GM12878 (cell line): ENCODE measurements at regions not wholly inside any gene's neighbourhood (a gene's known extent, or its start where the extent isn't known, plus 50 kb on each side); places are given as distances from the start of the nearest gene placed in this dataset.

ENCODE experiments used
- ATAC-seq: fragments of 200-7000 bp; cut with Tn5 transposase; 3 replicates; pipeline ENCODE4 v1.9.1; 2020; ENCODE audit warnings: mild to moderate bottlenecking, moderate library complexity
- BruUV-seq: library from RNA; stranded (reverse); fragments of 400-500 nt; replicated peaks from 2 replicates; lab custom pipeline; 2021; lab: Mats Ljungman, UMichigan
- CTCF ChIA-PET: fragments of 300-600 bp; sonication (Branson Sonifier 250); formaldehyde crosslinking; extraction: SDS; loops from one replicate; lab custom pipeline; 2021; ENCODE audit warnings: inconsistent platforms; lab: Yijun Ruan, JAX
- POLR2A ChIA-PET: fragments of 350-600 bp; formaldehyde crosslinking; extraction: SDS; loops from one replicate; lab custom pipeline; 2021; ENCODE audit warnings: inconsistent platforms; lab: Charles Lee
- RAD21 ChIA-PET: fragments of 300-600 bp; sonication (Branson Sonifier 250); formaldehyde crosslinking; loops from one replicate; lab custom pipeline; 2023; ENCODE audit warnings: antibody characterized with exemption; ENCODE audit not compliant: unreplicated experiment; lab: Charles Lee
- SMC1A ChIA-PET: fragments of 300-600 bp; sonication (Branson Sonifier 250); formaldehyde crosslinking; loops from one replicate; lab custom pipeline; 2023; ENCODE audit not compliant: unreplicated experiment, uncharacterized antibody; lab: Charles Lee
- DNase-seq: peaks from one replicate; pipeline ENCODE4 v3.0.0-alpha.2; 2011; ENCODE audit warnings: low read depth, low spot score
- FAIRE-seq: peaks from 3 replicates; lab custom pipeline; 2011; peaks lifted over from hg19 to GRCh38; lab: Jason Lieb, UNC
- H2AFZ ChIP-seq: 2 replicates; pipeline ENCODE4 v1.6.0; 2011; ENCODE audit warnings: low read depth, low read length, control low read depth; ENCODE audit not compliant: control insufficient read depth
- H3K27ac ChIP-seq: 2 replicates; pipeline ENCODE4 v1.5.1; 2011; ENCODE audit warnings: control low read depth; ENCODE audit not compliant: control insufficient read depth, insufficient read depth
- H3K27me3 ChIP-seq, 2 experiments: replicated peaks in 1 of 2; 2 replicates each; pipeline versions ENCODE4 v1.6.0 to v1.6.1; 2011; ENCODE audit warnings: low read length in 1 of 2; ENCODE audit not compliant: control insufficient read depth in 2 of 2, insufficient read depth in 2 of 2
- H3K36me3 ChIP-seq, 2 experiments: 2 replicates each; pipeline ENCODE4 v1.5.1; 2011; ENCODE audit warnings: low read length in 1 of 2; ENCODE audit not compliant: control insufficient read depth in 2 of 2, insufficient read depth in 2 of 2
- H3K4me1 ChIP-seq: 2 replicates; pipeline ENCODE4 v1.6.1; 2011; ENCODE audit warnings: mild to moderate bottlenecking, low read length, moderate library complexity, mixed read lengths; ENCODE audit not compliant: control insufficient read depth, insufficient read depth
- H3K4me2 ChIP-seq: 2 replicates; pipeline ENCODE4 v1.6.0; 2011; ENCODE audit warnings: control low read depth; ENCODE audit not compliant: control insufficient read depth, insufficient read depth
- H3K4me3 ChIP-seq: fragments of 200-600 bp; sonication (generic); 2 replicates; pipeline ENCODE4 v1.5.1; 2016
- H3K79me2 ChIP-seq: 2 replicates; pipeline ENCODE4 v1.6.0; 2011; ENCODE audit warnings: low read length; ENCODE audit not compliant: control insufficient read depth, insufficient read depth
- H3K9ac ChIP-seq: 2 replicates; pipeline ENCODE4 v1.8.0; 2011; ENCODE audit warnings: low read length, control low read depth, mixed read lengths; ENCODE audit not compliant: control insufficient read depth, insufficient read depth
- H3K9me3 ChIP-seq: replicated peaks from 3 replicates; pipeline ENCODE4 v1.5.1; 2011; ENCODE audit warnings: mild to moderate bottlenecking, low read length; ENCODE audit not compliant: control insufficient read depth, insufficient read depth
- H4K20me1 ChIP-seq: 2 replicates; pipeline ENCODE4 v1.6.0; 2011; ENCODE audit not compliant: control insufficient read depth, insufficient read depth
- CBX3 ChIP-seq: fragments of 200-600 bp; sonication (generic); IDR thresholded peaks from 2 replicates; pipeline ENCODE4 v1.6.1; 2016; ENCODE audit warnings: low read depth, borderline replicate concordance
- CEBPZ ChIP-seq: fragments of 150-350 bp; IDR thresholded peaks from 2 replicates; pipeline ENCODE4 v1.6.1; 2016; ENCODE audit warnings: low read depth, low read length
- CREM ChIP-seq: IDR thresholded peaks from 2 replicates; pipeline ENCODE4 v1.6.1; 2014; ENCODE audit warnings: antibody characterized with exemption, low read depth
- FOXK2 ChIP-seq: fragments of 450-650 bp; IDR thresholded peaks from 2 replicates; pipeline ENCODE4 v1.6.1; 2017; ENCODE audit warnings: mild to moderate bottlenecking, moderate library complexity
- HDAC2 ChIP-seq: fragments of 200-600 bp; sonication (generic); IDR thresholded peaks from 2 replicates; pipeline ENCODE4 v1.6.1; 2017
- RCOR1 ChIP-seq: conservative IDR thresholded peaks from 2 replicates; pipeline ENCODE4 v1.6.1; 2012; ENCODE audit warnings: low read depth, low read length, improper control_type of control experiment
- SIN3A ChIP-seq: IDR thresholded peaks from 2 replicates; pipeline ENCODE4 v1.6.1; 2012; ENCODE audit warnings: low read depth, low read length, improper control_type of control experiment
- SPI1 ChIP-seq: IDR thresholded peaks from 2 replicates; pipeline ENCODE4 v1.6.1; 2011; ENCODE audit warnings: low read depth, mild to moderate bottlenecking, low read length, moderate library complexity, borderline replicate concordance; ENCODE audit not compliant: insufficient read depth
- STAT3 ChIP-seq: IDR thresholded peaks from 2 replicates; pipeline ENCODE4 v1.6.1; 2011; ENCODE audit warnings: low read depth, low read length, improper control_type of control experiment
- TAF1 ChIP-seq: IDR thresholded peaks from 2 replicates; pipeline ENCODE4 v1.6.1; 2011; ENCODE audit warnings: mild to moderate bottlenecking, low read depth, low read length, borderline replicate concordance
- USF2 ChIP-seq: IDR thresholded peaks from 2 replicates; pipeline ENCODE4 v1.6.1; 2011; ENCODE audit warnings: low read depth, low read length, improper control_type of control experiment, borderline replicate concordance
- ZNF622 ChIP-seq: fragments of 450-650 bp; IDR thresholded peaks from 2 replicates; pipeline ENCODE4 v1.6.1; 2017; ENCODE audit warnings: mild to moderate bottlenecking, inconsistent platforms
- WGBS: methylation state at CpG from one replicate; pipeline ENCODE4 v1.1.6; 2016; ENCODE audit warnings: low lambda C conversion rate; ENCODE audit not compliant: insufficient replicate concordance, insufficient coverage; ENCODE audit errors: missing lambda C conversion rate; 5-methylcytosine and 5-hydroxymethylcytosine counted together
- in situ Hi-C: fragments of 300-500 bp; cut with MboI; formaldehyde crosslinking; loops from 9 replicates; pipeline ENCODE4 v1.14.3; 2018; ENCODE audit warnings: mixed read lengths
- intact Hi-C: fragments of 100-400 bp; cut with micrococcal nuclease; formaldehyde crosslinking; loops from one replicate; pipeline ENCODE4 v1.14.2; 2022; ENCODE audit not compliant: unreplicated experiment

DNA sequence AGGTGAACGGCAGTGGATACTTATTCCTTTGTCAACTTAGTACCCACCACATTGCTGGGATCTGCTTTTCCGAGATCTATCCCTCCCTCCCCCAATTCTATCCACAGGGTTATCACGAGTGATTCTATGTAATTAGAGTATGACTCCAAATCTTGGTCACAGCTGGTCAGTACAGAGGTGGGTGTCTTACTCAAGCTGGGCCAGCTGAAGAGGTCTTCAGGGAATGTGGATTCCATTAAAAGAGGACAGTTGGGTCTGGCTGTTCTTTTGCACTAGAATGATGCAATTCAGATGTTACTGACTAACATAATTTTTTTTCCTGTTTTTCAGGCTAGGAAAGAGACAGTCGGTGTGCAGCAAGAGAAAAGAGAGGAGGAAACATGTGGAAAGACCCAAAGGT lies 92.3 kb downstream of the HS3ST1 start:
- no peak overlapping the region for H3K9ac ChIP-seq
- H2AFZ ChIP-seq: no peak overlapping the region
- no peaks in the 10 kb centered on the region for H3K36me3 ChIP-seq
- no peaks in the 10 kb centered on the region for H3K27me3 ChIP-seq
- ATAC-seq: no peak
- intact Hi-C loops (no loop called here), in situ Hi-C loops (no loop called here)
- TF ChIP-seq CREM (no peak), SPI1 (no peak), CBX3 (no peak), USF2 (no peak), TAF1 (no peak), RCOR1 (no peak), HDAC2 (no peak), SIN3A (no peak), CEBPZ (no peak), STAT3 (no peak), FOXK2 (no peak), ZNF622 (no peak)
- SMC1A ChIA-PET: interaction anchor here (3.1 kb wide), 1 partner anchor 11 kb away, joined by 6 read pairs; no protein-coding TSS in a partner anchor
- no peak for FAIRE-seq
- no TSS peak for BruUV-seq
- CTCF ChIA-PET: no interaction called here
- 9% methylated on average over 4 of the region's 4 CpGs for WGBS
- H3K79me2 ChIP-seq: no peaks in the 10 kb centered on the region
- peaks cover 16% of the 10 kb centered on the region for H3K4me1 ChIP-seq
- POLR2A ChIA-PET: no interaction called here
- no peak overlapping the region for H3K4me3 ChIP-seq
- H3K9me3 ChIP-seq: no peaks in the 10 kb centered on the region; the same call in 2 of the 3 replicates
- H3K27ac ChIP-seq: no peak overlapping the region
- no peaks in the 10 kb centered on the region for H4K20me1 ChIP-seq
- RAD21 ChIA-PET: no interaction called here
- DNase-seq: no peak
- H3K4me2 ChIP-seq: no peak overlapping the region
